CD4-positive, alpha-beta T cell (primary cell): ENCODE measurements at regions not wholly inside any gene's neighbourhood (a gene's known extent, or its start where the extent isn't known, plus 50 kb on each side); places are given as distances from the start of the nearest gene placed in this dataset.

Source experiments
- ATAC-seq: fragments of 200-7000 bp; cut with Tn5 transposase; one replicate; pipeline ENCODE4 v1.10.0; 2022; ENCODE audit warnings: mild to moderate bottlenecking; ENCODE audit not compliant: poor library complexity
- CTCF ChIA-PET: fragments of 350-600 bp; sonication (Branson Sonifier 250); formaldehyde crosslinking; loops from one replicate; lab custom pipeline; 2021; ENCODE audit warnings: antibody characterized with exemption, inconsistent platforms; lab: Charles Lee
- POLR2A ChIA-PET: fragments of 350-600 bp; sonication (Branson Sonifier 250); formaldehyde crosslinking; loops from one replicate; lab custom pipeline; 2021; ENCODE audit warnings: antibody characterized with exemption, inconsistent platforms; lab: Charles Lee
- DNase-seq, 14 experiments: peaks; one replicate each; pipeline ENCODE4 v3.0.0-alpha.2; 2013 to 2020; ENCODE audit warnings: mixed read lengths in 2 of 14
- H3K27ac ChIP-seq, 2 donors: one replicate each; pipeline versions ENCODE4 v1.5.1 to v1.7.0; 2013; ENCODE audit warnings: low read length in 2 of 2, low read depth in 1 of 2, mild to moderate bottlenecking in 1 of 2
- H3K27me3 ChIP-seq, 2 experiments: 1 replicate in 1 of 2; 2 replicates in 1 of 2; pipeline versions ENCODE4 v1.6.1 to v1.7.0; 2013; ENCODE audit warnings: low read length in 2 of 2, control low read depth in 1 of 2, mild to moderate bottlenecking in 1 of 2, moderate library complexity in 1 of 2; ENCODE audit not compliant: insufficient read depth in 2 of 2, control insufficient read depth in 1 of 2
- H3K36me3 ChIP-seq: one replicate; pipeline ENCODE4 v1.6.1; 2013; ENCODE audit warnings: low read length, control low read depth; ENCODE audit not compliant: insufficient read depth
- H3K4me1 ChIP-seq: one replicate; pipeline ENCODE4 v1.6.1; 2013; ENCODE audit warnings: low read length, control low read depth; ENCODE audit not compliant: insufficient read depth
- H3K4me3 ChIP-seq: one replicate; pipeline ENCODE4 v1.5.1; 2013; ENCODE audit warnings: mild to moderate bottlenecking, low read length, moderate library complexity
- H3K9me3 ChIP-seq, 2 experiments: 1 replicate in 1 of 2; 2 replicates in 1 of 2; pipeline versions ENCODE4 v1.6.1 to v1.7.0; 2013; ENCODE audit warnings: low read length in 2 of 2, mild to moderate bottlenecking in 2 of 2, control low read depth in 1 of 2, moderate library complexity in 1 of 2; ENCODE audit not compliant: control insufficient read depth in 1 of 2, insufficient read depth in 1 of 2
- H3K27ac Mint-ChIP-seq: one replicate; pipeline ENCODE4 v1.8.0; 2020; ENCODE audit warnings: mixed read lengths
- H3K27me3 Mint-ChIP-seq: one replicate; pipeline ENCODE4 v1.8.0; 2021; ENCODE audit warnings: mixed read lengths
- H3K36me3 Mint-ChIP-seq: one replicate; pipeline ENCODE4 v1.8.0; 2021; ENCODE audit warnings: low read depth, mixed read lengths
- H3K4me1 Mint-ChIP-seq: one replicate; pipeline ENCODE4 v1.8.0; 2021; ENCODE audit warnings: low read depth, mixed read lengths
- H3K4me3 Mint-ChIP-seq: one replicate; pipeline ENCODE4 v1.8.0; 2020; ENCODE audit warnings: mild to moderate bottlenecking, mixed read lengths
- H3K9me3 Mint-ChIP-seq: one replicate; pipeline ENCODE4 v1.8.0; 2020; ENCODE audit warnings: mixed read lengths
- intact Hi-C, 2 experiments: fragments of 100-400 bp; cut with DNase I in 1 of 2; cut with micrococcal nuclease in 1 of 2; formaldehyde crosslinking; loops; one replicate each; pipeline versions ENCODE4 v1.15.1 to v1.9.0; 2023 to 2025; cut with DNase I, micrococcal nuclease
- TF ChIP-seq, protein P1 (sequence below): fragments of 200-600 bp; IDR thresholded peaks from one replicate; pipeline ENCODE4 v1.8.0; 2022; ENCODE audit warnings: antibody characterized with exemption, mild to moderate bottlenecking

DNA sequence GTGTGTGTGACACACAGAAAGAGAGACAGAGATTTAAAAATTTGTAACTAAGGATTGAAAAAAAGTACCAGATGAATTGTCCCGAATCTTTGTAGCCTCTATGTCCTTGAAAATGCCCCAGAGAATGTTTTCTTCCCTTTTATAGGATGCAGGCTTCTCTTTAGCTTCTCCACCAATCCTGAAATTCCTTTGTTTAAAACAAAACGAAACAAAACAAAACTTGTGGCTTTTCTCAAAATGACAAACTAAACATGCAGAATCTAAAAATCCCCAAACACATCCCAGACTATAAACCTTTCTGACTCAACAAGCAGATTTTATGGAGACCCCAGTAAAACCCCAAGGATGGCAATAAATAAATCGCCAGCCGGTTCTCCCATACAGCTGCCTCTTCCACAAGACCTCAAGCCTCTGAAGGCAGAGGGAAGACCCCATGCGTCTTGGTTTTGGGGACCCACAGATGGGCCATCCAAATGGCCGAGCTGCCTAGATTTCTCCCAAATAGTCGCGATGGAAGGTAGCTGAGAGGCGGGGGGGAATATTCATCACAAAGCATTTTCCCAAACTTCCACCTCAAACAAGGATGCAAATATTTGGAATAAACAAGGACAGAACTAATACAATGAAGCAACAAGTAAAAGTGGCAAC, 269.5 kb upstream of the FOXF1 start:
- CTCF ChIA-PET: no interaction called here
- H3K4me1 Mint-ChIP-seq: no peaks in the 10 kb centered on the region
- no peaks in the 10 kb centered on the region for H3K9me3 Mint-ChIP-seq
- Histone ChIP-seq H3K4me1 (no peaks in the 10 kb centered on the region), H3K36me3 (no peaks in the 10 kb centered on the region), H3K9me3 (peaks cover 0 to 13% of the 10 kb centered on the region in 2 experiments), H3K27ac (no peak overlapping the region), H3K4me3 (no peak overlapping the region), H3K27me3 (peaks cover 15 to 16% of the 10 kb centered on the region in 2 experiments)
- H3K4me3 Mint-ChIP-seq: no peak overlapping the region
- intact Hi-C loops: no loop called here
- H3K27me3 Mint-ChIP-seq: peaks cover 39% of the 10 kb centered on the region
- DNase-seq (no peak), ATAC-seq (no peak)
- H3K27ac Mint-ChIP-seq: no peak overlapping the region
- POLR2A ChIA-PET: no interaction called here
- H3K36me3 Mint-ChIP-seq: no peaks in the 10 kb centered on the region
- TF ChIP-seq, protein P1, sequence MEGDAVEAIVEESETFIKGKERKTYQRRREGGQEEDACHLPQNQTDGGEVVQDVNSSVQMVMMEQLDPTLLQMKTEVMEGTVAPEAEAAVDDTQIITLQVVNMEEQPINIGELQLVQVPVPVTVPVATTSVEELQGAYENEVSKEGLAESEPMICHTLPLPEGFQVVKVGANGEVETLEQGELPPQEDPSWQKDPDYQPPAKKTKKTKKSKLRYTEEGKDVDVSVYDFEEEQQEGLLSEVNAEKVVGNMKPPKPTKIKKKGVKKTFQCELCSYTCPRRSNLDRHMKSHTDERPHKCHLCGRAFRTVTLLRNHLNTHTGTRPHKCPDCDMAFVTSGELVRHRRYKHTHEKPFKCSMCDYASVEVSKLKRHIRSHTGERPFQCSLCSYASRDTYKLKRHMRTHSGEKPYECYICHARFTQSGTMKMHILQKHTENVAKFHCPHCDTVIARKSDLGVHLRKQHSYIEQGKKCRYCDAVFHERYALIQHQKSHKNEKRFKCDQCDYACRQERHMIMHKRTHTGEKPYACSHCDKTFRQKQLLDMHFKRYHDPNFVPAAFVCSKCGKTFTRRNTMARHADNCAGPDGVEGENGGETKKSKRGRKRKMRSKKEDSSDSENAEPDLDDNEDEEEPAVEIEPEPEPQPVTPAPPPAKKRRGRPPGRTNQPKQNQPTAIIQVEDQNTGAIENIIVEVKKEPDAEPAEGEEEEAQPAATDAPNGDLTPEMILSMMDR: no peak

DNA sequence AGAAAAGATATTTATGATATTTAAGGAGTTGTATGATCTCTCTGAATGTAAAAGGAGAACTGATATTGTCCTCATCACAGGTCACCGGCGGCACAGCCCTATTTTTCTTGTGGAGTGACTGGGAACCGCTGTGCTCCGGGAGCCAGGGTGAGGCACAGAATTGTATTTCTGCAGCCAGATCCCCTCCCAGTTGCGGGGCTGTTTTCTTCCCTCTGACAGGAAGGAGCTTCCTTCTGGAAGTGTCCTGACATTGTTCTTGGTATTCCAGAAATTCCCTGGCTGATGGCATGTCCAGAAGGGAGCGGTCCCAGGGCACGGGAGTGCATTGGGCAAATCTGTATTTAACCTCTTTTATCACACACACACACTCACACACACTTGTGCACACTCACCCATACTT, 268.6 kb upstream of the FOXF1 start:
- H3K36me3 ChIP-seq: no peaks in the 10 kb centered on the region
- peaks cover 0 to 15% of the 10 kb centered on the region in 2 experiments for H3K9me3 ChIP-seq
- H3K27me3 ChIP-seq: peaks cover 15 to 16% of the 10 kb centered on the region in 2 experiments
- no peaks in the 10 kb centered on the region for H3K4me1 ChIP-seq
- TF ChIP-seq, protein P1: no peak
- DNase-seq (no peak), ATAC-seq (no peak)
- ChIA-PET CTCF (no interaction called here), POLR2A (no interaction called here)
- Mint-ChIP-seq H3K9me3 (no peaks in the 10 kb centered on the region), H3K27ac (no peak overlapping the region), H3K27me3 (peaks cover 39% of the 10 kb centered on the region), H3K4me3 (no peak overlapping the region), H3K36me3 (no peaks in the 10 kb centered on the region), H3K4me1 (no peaks in the 10 kb centered on the region)
- no peak overlapping the region for H3K4me3 ChIP-seq
- intact Hi-C loops: no loop called here
- H3K27ac ChIP-seq: no peak overlapping the region

DNA sequence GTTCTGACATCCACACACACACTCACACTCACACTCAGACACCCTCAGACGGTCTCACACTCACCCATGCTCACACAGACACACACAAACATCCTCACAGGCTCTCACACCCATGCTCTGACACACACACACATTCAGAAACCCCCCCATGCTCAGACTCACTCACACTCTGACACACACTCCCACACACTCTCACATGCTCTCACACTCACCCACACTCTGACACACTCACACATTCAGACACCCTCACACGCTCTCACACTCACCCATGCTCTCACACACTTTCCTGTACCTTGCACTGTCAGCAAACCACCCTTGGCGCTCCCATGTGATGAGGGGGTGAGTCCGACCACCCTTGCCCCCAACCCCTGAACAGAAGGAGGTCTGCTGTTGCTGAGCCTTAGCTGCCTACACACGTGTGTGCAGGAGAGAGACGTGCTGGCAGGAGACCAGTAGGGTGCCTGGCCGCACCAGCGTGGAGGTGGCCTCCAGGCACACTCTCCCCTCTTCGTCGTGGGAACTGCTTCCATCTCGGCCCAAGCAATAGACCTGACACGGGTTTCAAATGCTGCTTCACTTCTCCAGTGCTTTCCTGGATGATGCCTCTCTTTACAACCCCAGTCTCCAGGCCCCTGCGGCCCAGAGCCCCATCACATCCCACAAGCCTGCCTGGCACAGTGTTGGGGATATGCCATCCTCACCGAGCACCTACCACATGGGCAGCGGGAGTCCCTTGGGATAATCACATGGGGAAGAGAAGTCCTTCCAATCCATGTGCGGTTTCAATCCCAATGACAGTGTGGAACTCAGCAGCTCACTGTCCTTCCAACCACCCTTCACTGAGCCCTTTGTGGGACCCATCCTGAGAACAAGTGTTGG, 267.8 kb upstream of the FOXF1 start:
- Mint-ChIP-seq H3K27me3 (peaks cover 39% of the 10 kb centered on the region), H3K27ac (no peak overlapping the region), H3K4me3 (no peak overlapping the region), H3K4me1 (no peaks in the 10 kb centered on the region), H3K9me3 (no peaks in the 10 kb centered on the region), H3K36me3 (no peaks in the 10 kb centered on the region)
- no peaks in the 10 kb centered on the region for H3K4me1 ChIP-seq
- no peak overlapping the region for H3K27ac ChIP-seq
- H3K9me3 ChIP-seq: peaks cover 0 to 17% of the 10 kb centered on the region in 2 experiments
- peaks cover 15 to 16% of the 10 kb centered on the region in 2 experiments for H3K27me3 ChIP-seq
- ChIA-PET POLR2A (no interaction called here), CTCF (no interaction called here)
- H3K4me3 ChIP-seq: no peak overlapping the region
- H3K36me3 ChIP-seq: no peaks in the 10 kb centered on the region
- intact Hi-C loops: no loop called here
- no peak for ATAC-seq
- DNase-seq: no peak
- TF ChIP-seq, protein P1: no peak
